ENCODE measurements at regions not wholly inside any gene's neighbourhood (a gene's known extent, or its start where the extent isn't known, plus 50 kb on each side); places are given as distances from the start of the nearest gene placed in this dataset.

- H3K79me2 ChIP-seq (replicated peaks; ENCODE audit: insufficient read depth): no peaks in the 10 kb centered on the region
- no peaks in the 10 kb centered on the region for H3F3A ChIP-seq (replicated peaks; ENCODE audit: low read depth)
- no peaks in the 10 kb centered on the region for H3K27me3 ChIP-seq (ENCODE audit: insufficient read depth)
- no peak for DNase-seq (ENCODE audit: low spot score)
- H3K4me2 ChIP-seq: no peak overlapping the region
- no peaks in the 10 kb centered on the region for H3K9me3 Mint-ChIP-seq
- ATAC-seq: no peak
- H4K20me1 ChIP-seq (replicated peaks; ENCODE audit: insufficient read depth): no peaks in the 10 kb centered on the region
- no peak overlapping the region for H3K27ac Mint-ChIP-seq
- H3K4me1 Mint-ChIP-seq: no peaks in the 10 kb centered on the region
- H3K4me1 ChIP-seq (ENCODE audit: insufficient read depth): no peaks in the 10 kb centered on the region
- H3K36me3 ChIP-seq (ENCODE audit: insufficient read depth): no peaks in the 10 kb centered on the region
- H3K4me3 Mint-ChIP-seq: no peak overlapping the region
- no peaks in the 10 kb centered on the region for H3K9me2 ChIP-seq (ENCODE audit: insufficient read depth)
- peaks cover 2% of the 10 kb centered on the region for H3K27me3 Mint-ChIP-seq (ENCODE audit: insufficient read depth, low read depth, poor library complexity)
- TF ChIP-seq EZH2phosphoT487 (IDR thresholded peaks at IDR 0.05; ENCODE audit: unreplicated experiment) (no peak), EZH2 (IDR thresholded peaks at IDR 0.05; ENCODE audit: low read depth, unreplicated experiment) (no peak), STAT1 (IDR thresholded peaks at IDR 0.05; ENCODE audit: unreplicated experiment) (no peak), ZNF462 (CRISPR knock-in tag; IDR thresholded peaks at IDR 0.05) (no peak), CREB1 (CRISPR knock-in tag; IDR thresholded peaks at IDR 0.05; ENCODE audit: low read depth) (no peak), REST (IDR thresholded peaks at IDR 0.05; ENCODE audit: unreplicated experiment) (no peak), ZNF114 (CRISPR knock-in tag; IDR thresholded peaks at IDR 0.05) (no peak), POLR2AphosphoS5 (IDR thresholded peaks at IDR 0.05; ENCODE audit: low read depth) (no peak), JUNB (IDR thresholded peaks at IDR 0.05; ENCODE audit: unreplicated experiment) (no peak), ZNF331 (CRISPR knock-in tag; IDR thresholded peaks at IDR 0.05; ENCODE audit: low read depth) (no peak), CTCF (conservative IDR thresholded peaks at IDR 0.05; ENCODE audit: low read depth in 2 of 2) (no peak), NANOG (IDR thresholded peaks at IDR 0.05; ENCODE audit: borderline replicate concordance) (no peak), ETS1 (IDR thresholded peaks at IDR 0.05) (no peak)
- no peaks in the 10 kb centered on the region for H3K36me3 Mint-ChIP-seq (ENCODE audit: low read depth)
- H3K27ac ChIP-seq (ENCODE audit: low read depth): no peak overlapping the region
- no peak overlapping the region for H2AFZ ChIP-seq
- H3K4me3 ChIP-seq: no peak overlapping the region
These were observed 63.9 kb downstream of the CRPPA start for GRCh38 chr7:16357474-16357873.

All from GM23338 (cell line).